A673 (cell line): ENCODE measurements at regions not wholly inside any gene's neighbourhood (a gene's known extent, or its start where the extent isn't known, plus 50 kb on each side); places are given as distances from the start of the nearest gene placed in this dataset.

Experiments
- EZH2 ChIP-seq: fragments of 200-600 bp; sonication (generic); IDR thresholded peaks from 2 replicates; pipeline ENCODE4 v1.6.1; 2017; ENCODE audit warnings: borderline replicate concordance, low read depth, mild to moderate bottlenecking, mixed read lengths, antibody characterized with exemption, low read length; ENCODE audit not compliant: poor library complexity, severe bottlenecking
- TF ChIP-seq, protein P1 (sequence below): fragments of 300-800, 200-600 bp; sonication (generic); conservative IDR thresholded peaks from 2 replicates; pipeline ENCODE4 v1.5.1; 2017; ENCODE audit warnings: low read depth, mild to moderate bottlenecking, antibody characterized with exemption, low read length, moderate library complexity, mixed read lengths

DNA sequence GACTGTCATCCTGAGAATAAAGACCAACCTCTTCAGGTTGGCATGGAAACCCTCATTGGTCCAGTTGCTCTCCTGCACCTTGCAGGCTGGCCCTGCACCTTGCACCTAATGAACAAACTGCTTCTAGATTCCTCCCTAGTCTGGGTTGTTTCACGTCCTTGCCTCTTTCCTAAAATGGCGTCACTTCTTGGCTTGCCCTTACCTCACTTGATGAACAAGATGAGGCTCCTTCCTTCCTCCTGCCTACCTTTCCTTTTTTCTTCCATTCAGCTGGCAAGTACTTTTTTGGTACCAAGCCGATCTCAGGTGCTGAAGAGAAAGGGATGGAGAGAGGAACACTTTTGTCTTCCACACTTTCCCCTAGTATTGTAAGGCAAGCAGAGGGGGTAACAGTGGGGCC lies 74.5 kb downstream of the MYCN start:
- TF ChIP-seq, protein P1, sequence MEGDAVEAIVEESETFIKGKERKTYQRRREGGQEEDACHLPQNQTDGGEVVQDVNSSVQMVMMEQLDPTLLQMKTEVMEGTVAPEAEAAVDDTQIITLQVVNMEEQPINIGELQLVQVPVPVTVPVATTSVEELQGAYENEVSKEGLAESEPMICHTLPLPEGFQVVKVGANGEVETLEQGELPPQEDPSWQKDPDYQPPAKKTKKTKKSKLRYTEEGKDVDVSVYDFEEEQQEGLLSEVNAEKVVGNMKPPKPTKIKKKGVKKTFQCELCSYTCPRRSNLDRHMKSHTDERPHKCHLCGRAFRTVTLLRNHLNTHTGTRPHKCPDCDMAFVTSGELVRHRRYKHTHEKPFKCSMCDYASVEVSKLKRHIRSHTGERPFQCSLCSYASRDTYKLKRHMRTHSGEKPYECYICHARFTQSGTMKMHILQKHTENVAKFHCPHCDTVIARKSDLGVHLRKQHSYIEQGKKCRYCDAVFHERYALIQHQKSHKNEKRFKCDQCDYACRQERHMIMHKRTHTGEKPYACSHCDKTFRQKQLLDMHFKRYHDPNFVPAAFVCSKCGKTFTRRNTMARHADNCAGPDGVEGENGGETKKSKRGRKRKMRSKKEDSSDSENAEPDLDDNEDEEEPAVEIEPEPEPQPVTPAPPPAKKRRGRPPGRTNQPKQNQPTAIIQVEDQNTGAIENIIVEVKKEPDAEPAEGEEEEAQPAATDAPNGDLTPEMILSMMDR = no peak
- TF ChIP-seq EZH2 = no peak
